H1 (cell line): ENCODE measurements at regions not wholly inside any gene's neighbourhood (a gene's known extent, or its start where the extent isn't known, plus 50 kb on each side); places are given as distances from the start of the nearest gene placed in this dataset.

Source experiments
- CTCF ChIA-PET: fragments of 300-600 bp; sonication (Branson Sonifier 250); formaldehyde crosslinking; loops from one replicate; lab custom pipeline; 2021; ENCODE audit not compliant: partially characterized antibody; lab: Charles Lee
- POLR2A ChIA-PET: fragments of 300-600 bp; sonication (Branson Sonifier 250); formaldehyde crosslinking; loops from one replicate; lab custom pipeline; 2021; ENCODE audit warnings: inconsistent platforms; ENCODE audit not compliant: partially characterized antibody; lab: Charles Lee
- DNase-seq, 2 experiments: peaks; one replicate each; pipeline versions ENCODE4 v3.0.0 to v3.0.0-alpha.2; 2010 to 2022; ENCODE audit warnings: low spot score in 2 of 2, low read depth in 1 of 2, mixed read lengths in 1 of 2
- FAIRE-seq: peaks from 2 replicates; lab custom pipeline; 2011; peaks lifted over from hg19 to GRCh38; lab: Jason Lieb, UNC
- H2AFZ ChIP-seq: 2 replicates; pipeline ENCODE4 v1.8.1; 2012; ENCODE audit warnings: low read length, inconsistent platforms
- H2AK5ac ChIP-seq: 2 replicates; pipeline ENCODE4 v1.6.1; 2013; ENCODE audit warnings: low read depth, low read length
- H2BK120ac ChIP-seq: replicated peaks from 2 replicates; pipeline ENCODE3; 2013; ENCODE audit warnings: low read depth, low read length, inconsistent platforms
- H2BK12ac ChIP-seq: 2 replicates; pipeline ENCODE4 v1.6.1; 2013; ENCODE audit warnings: low read depth, low read length
- H2BK15ac ChIP-seq: 2 replicates; pipeline ENCODE4 v1.6.1; 2013; ENCODE audit warnings: low read length
- H2BK20ac ChIP-seq: 2 replicates; pipeline ENCODE4 v1.6.1; 2013; ENCODE audit warnings: low read length
- H2BK5ac ChIP-seq: 2 replicates; pipeline ENCODE4 v1.6.1; 2013; ENCODE audit warnings: low read depth, low read length
- H3K14ac ChIP-seq: 2 replicates; pipeline ENCODE4 v1.6.1; 2013; ENCODE audit warnings: inconsistent platforms; ENCODE audit not compliant: insufficient read length
- H3K18ac ChIP-seq: 2 replicates; pipeline ENCODE4 v1.6.1; 2013; ENCODE audit warnings: low read length; ENCODE audit errors: extremely low read depth
- H3K23ac ChIP-seq: 2 replicates; pipeline ENCODE4 v1.6.1; 2013; ENCODE audit warnings: inconsistent platforms; ENCODE audit not compliant: insufficient read length
- H3K23me2 ChIP-seq: 2 replicates; pipeline ENCODE4 v1.6.1; 2013; ENCODE audit warnings: low read depth, low read length
- H3K27ac ChIP-seq: 2 replicates; pipeline ENCODE4 v1.6.1; 2011; ENCODE audit warnings: low read depth, low read length, inconsistent platforms
- H3K27me3 ChIP-seq, 4 experiments: replicated peaks in 1 of 4; 1 replicate in 1 of 4; 2 replicates in 3 of 4; pipeline versions ENCODE4 v1.6.1 to v1.8.1; 2011 to 2013; ENCODE audit warnings: low read length in 3 of 4, mild to moderate bottlenecking in 3 of 4, inconsistent platforms in 2 of 4, mixed read lengths in 2 of 4, moderate library complexity in 1 of 4; ENCODE audit not compliant: control insufficient read depth in 3 of 4, insufficient read depth in 3 of 4; ENCODE audit errors: extremely low read depth in 1 of 4
- H3K36me3 ChIP-seq, 4 experiments: 2 replicates each; pipeline versions ENCODE4 v1.6.1 to v1.8.1; 2011 to 2013; ENCODE audit warnings: mild to moderate bottlenecking in 4 of 4, low read length in 3 of 4, moderate library complexity in 2 of 4, control low read depth in 1 of 4, inconsistent platforms in 1 of 4; ENCODE audit not compliant: insufficient read depth in 4 of 4, control insufficient read depth in 2 of 4
- H3K4ac ChIP-seq: replicated peaks from 2 replicates; pipeline ENCODE3; 2013; ENCODE audit warnings: low read length, low read depth, mixed read lengths, inconsistent platforms; ENCODE audit not compliant: insufficient read length
- H3K4me1 ChIP-seq, 4 experiments: replicated peaks in 1 of 4; 1 replicate in 1 of 4; 2 replicates in 3 of 4; pipeline versions ENCODE4 v1.6.1 to v1.8.1; 2011 to 2013; ENCODE audit warnings: low read length in 3 of 4, inconsistent platforms in 2 of 4, mixed read lengths in 1 of 4; ENCODE audit not compliant: insufficient read depth in 4 of 4, control insufficient read depth in 3 of 4
- H3K4me2 ChIP-seq, 2 experiments: 2 replicates each; pipeline versions ENCODE4 v1.6.1 to v1.8.1; 2011 to 2013; ENCODE audit warnings: low read depth in 2 of 2, low read length in 2 of 2, control low read depth in 1 of 2, inconsistent platforms in 1 of 2, mild to moderate bottlenecking in 1 of 2; ENCODE audit not compliant: insufficient read depth in 1 of 2
- H3K4me3 ChIP-seq, 4 experiments: fragments of 200-600, 300-600 bp in 1 of 4; sonication (generic), shearing (Covaris generic), sonication (Bioruptor Twin) in 1 of 4; 2 replicates each; pipeline versions ENCODE4 v1.5.1 to v1.8.1; 2011 to 2016; ENCODE audit warnings: low read length in 4 of 4, low read depth in 3 of 4, control low read depth in 2 of 4, inconsistent platforms in 2 of 4, mild to moderate bottlenecking in 2 of 4, mixed read lengths in 1 of 4, moderate library complexity in 1 of 4; ENCODE audit not compliant: insufficient read depth in 2 of 4; ENCODE audit errors: extremely low read depth in 1 of 4
- H3K56ac ChIP-seq: replicated peaks from 2 replicates; pipeline ENCODE3; 2013; ENCODE audit warnings: low read depth, mild to moderate bottlenecking, mixed read lengths, low read length, inconsistent platforms; ENCODE audit not compliant: insufficient read length
- H3K79me1 ChIP-seq: 2 replicates; pipeline ENCODE4 v1.6.1; 2013; ENCODE audit warnings: low read depth, low read length, control low read depth
- H3K79me2 ChIP-seq, 2 experiments: 2 replicates each; pipeline versions ENCODE4 v1.6.1 to v1.8.1; 2012 to 2013; ENCODE audit warnings: low read length in 2 of 2, mild to moderate bottlenecking in 2 of 2, inconsistent platforms in 1 of 2; ENCODE audit not compliant: insufficient read depth in 2 of 2, control insufficient read depth in 1 of 2
- H3K9ac ChIP-seq, 4 experiments: replicated peaks in 1 of 4; 1 replicate in 1 of 4; 2 replicates in 3 of 4; pipeline versions ENCODE4 v1.6.1 to v1.8.1; 2011 to 2013; ENCODE audit warnings: low read depth in 3 of 4, low read length in 3 of 4, control low read depth in 2 of 4, mild to moderate bottlenecking in 2 of 4, moderate library complexity in 2 of 4, inconsistent platforms in 1 of 4; ENCODE audit errors: extremely low read depth in 1 of 4
- H3K9me3 ChIP-seq, 2 experiments: 2 replicates each; pipeline versions ENCODE4 v1.6.1 to v1.8.1; 2012 to 2013; ENCODE audit warnings: mild to moderate bottlenecking in 2 of 2, moderate library complexity in 2 of 2, control low read depth in 1 of 2, inconsistent platforms in 1 of 2, low read depth in 1 of 2, low read length in 1 of 2, mixed read lengths in 1 of 2; ENCODE audit not compliant: insufficient read depth in 2 of 2
- H4K20me1 ChIP-seq, 2 experiments: replicated peaks in 1 of 2; 2 replicates each; pipeline versions ENCODE3 to v1.8.1; 2011 to 2013; ENCODE audit warnings: inconsistent platforms in 2 of 2, low read length in 2 of 2, mild to moderate bottlenecking in 1 of 2; ENCODE audit not compliant: insufficient read depth in 2 of 2, control insufficient read depth in 1 of 2
- H4K5ac ChIP-seq: 2 replicates; pipeline ENCODE4 v1.6.1; 2013; ENCODE audit warnings: low read length, low read depth, mixed read lengths, inconsistent platforms; ENCODE audit not compliant: insufficient read length
- H4K8ac ChIP-seq: 2 replicates; pipeline ENCODE4 v1.8.0; 2013; ENCODE audit warnings: mild to moderate bottlenecking, moderate library complexity, low read length, inconsistent platforms; ENCODE audit not compliant: insufficient read depth; ENCODE audit errors: extremely low read depth
- H4K91ac ChIP-seq: replicated peaks from 2 replicates; pipeline ENCODE3; 2013; ENCODE audit warnings: low read length, mixed read lengths, inconsistent platforms; ENCODE audit not compliant: insufficient read length
- GABPA ChIP-seq: IDR thresholded peaks from 2 replicates; pipeline ENCODE4 v1.6.1; 2011; ENCODE audit warnings: mild to moderate bottlenecking, low read length, moderate library complexity, borderline replicate concordance; ENCODE audit not compliant: insufficient read depth
- KDM1A ChIP-seq: fragments of 200-600, 300-600 bp; sonication (generic); IDR thresholded peaks from 2 replicates; pipeline ENCODE4 v1.7.1; 2016; ENCODE audit warnings: mild to moderate bottlenecking, low read length, borderline replicate concordance
- KDM4A ChIP-seq: IDR thresholded peaks from one replicate; pipeline ENCODE4 v1.7.1; 2012; ENCODE audit warnings: low read depth, mild to moderate bottlenecking, moderate library complexity, low read length, inconsistent platforms; ENCODE audit not compliant: severe bottlenecking
- SP4 ChIP-seq: IDR thresholded peaks from 2 replicates; pipeline ENCODE4 v1.6.1; 2012; ENCODE audit warnings: low read length, inconsistent platforms
- TCF12 ChIP-seq: IDR thresholded peaks from 2 replicates; pipeline ENCODE4 v1.6.1; 2011; ENCODE audit warnings: low read depth, mild to moderate bottlenecking, low read length
- WGBS, 2 experiments: shearing (Covaris generic) in 1 of 2; methylation state at CpG; one replicate each; pipeline versions ENCODE4 v1.1.6 to v1.1.7; 2013 to 2015; ENCODE audit warnings: low lambda C conversion rate in 2 of 2, mixed read lengths in 2 of 2, inconsistent platforms in 1 of 2, low coverage in 1 of 2, missing lambda C conversion rate in 1 of 2; ENCODE audit not compliant: insufficient replicate concordance in 2 of 2, insufficient coverage in 1 of 2, insufficient read length in 1 of 2; ENCODE audit errors: extremely low coverage in 1 of 2, missing lambda C conversion rate in 1 of 2; 5-methylcytosine and 5-hydroxymethylcytosine counted together

DNA sequence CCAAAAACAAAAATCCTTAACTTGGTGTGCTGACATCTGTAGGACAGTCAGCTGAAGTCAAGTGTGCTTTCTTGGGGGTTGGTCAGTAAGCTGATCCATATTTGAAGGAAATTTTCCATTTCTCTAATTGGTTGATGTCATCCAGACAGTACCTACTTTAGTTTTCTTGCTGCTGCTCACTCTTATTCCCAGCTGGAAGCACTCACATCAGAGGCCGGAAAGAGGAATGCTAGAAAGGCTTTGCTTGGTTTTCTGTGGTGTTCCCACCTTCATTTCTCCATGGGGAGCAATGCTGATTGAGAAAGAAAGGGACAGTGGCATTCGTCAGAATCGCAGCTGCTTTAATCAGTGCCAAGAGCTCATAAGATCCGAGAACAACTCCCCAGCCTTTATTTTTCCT is 227.0 kb downstream of the C4orf33 start:
- H3K9me3 ChIP-seq: no peaks in the 10 kb centered on the region
- H2AFZ ChIP-seq: no peak overlapping the region
- no peaks in the 10 kb centered on the region for H3K23me2 ChIP-seq
- H4K5ac ChIP-seq: no peak overlapping the region
- no peaks in the 10 kb centered on the region for H4K20me1 ChIP-seq
- DNase-seq (no peak), FAIRE-seq (peak; percentile 87)
- H3K79me2 ChIP-seq: no peaks in the 10 kb centered on the region
- H3K27ac ChIP-seq: no peak overlapping the region
- no peak overlapping the region for H3K9ac ChIP-seq
- H4K8ac ChIP-seq: no peak overlapping the region
- no peaks in the 10 kb centered on the region for H3K79me1 ChIP-seq
- POLR2A ChIA-PET: no interaction called here
- H3K56ac ChIP-seq: no peak overlapping the region
- H3K14ac ChIP-seq: no peak overlapping the region
- H3K23ac ChIP-seq: no peak overlapping the region
- H2BK5ac ChIP-seq: no peak overlapping the region
- no peak overlapping the region for H3K4ac ChIP-seq
- H2BK15ac ChIP-seq: no peak overlapping the region
- H4K91ac ChIP-seq: no peak overlapping the region
- H2BK12ac ChIP-seq: no peak overlapping the region
- H3K27me3 ChIP-seq: no peaks in the 10 kb centered on the region
- no peak overlapping the region for H3K18ac ChIP-seq
- 48% methylated on average over 4 of the region's 4 CpGs; no CpG with 5 or more reads in 1 of the 2 experiments for WGBS, 2 experiments
- peaks cover 0 to 16% (median 9%) of the 10 kb centered on the region in 4 experiments; a peak in 4 of 7 replicates for H3K4me1 ChIP-seq
- H3K4me3 ChIP-seq: no peak overlapping the region
- no peak overlapping the region for H2BK120ac ChIP-seq
- H2AK5ac ChIP-seq: no peak overlapping the region
- H3K4me2 ChIP-seq: peak overlapping the region; percentile 37 to 39; a peak in 2 of 4 replicates
- CTCF ChIA-PET: no interaction called here
- no peak overlapping the region for H2BK20ac ChIP-seq
- H3K36me3 ChIP-seq: no peaks in the 10 kb centered on the region
- no peak for TF ChIP-seq KDM1A
- TF ChIP-seq GABPA: no peak
- no peak for TF ChIP-seq SP4
- TF ChIP-seq KDM4A: no peak
- no peak for TF ChIP-seq TCF12
